HFF-Myc (cell line): ENCODE measurements at regions not wholly inside any gene's neighbourhood (a gene's known extent, or its start where the extent isn't known, plus 50 kb on each side); places are given as distances from the start of the nearest gene placed in this dataset.

Source experiments
- DNase-seq: peaks from one replicate; pipeline ENCODE4 v3.0.0-alpha.2; 2011; ENCODE audit warnings: low read depth; ENCODE audit errors: extremely low read depth
- H3K4me3 ChIP-seq: replicated peaks from 2 replicates; pipeline ENCODE4 v1.5.1; 2011; ENCODE audit warnings: low read depth, mild to moderate bottlenecking, control low read depth, low read length
- CTCF ChIP-seq: IDR thresholded peaks from 2 replicates; pipeline ENCODE4 v1.5.1; 2012; ENCODE audit warnings: mild to moderate bottlenecking, low read depth, low read length, control low read depth; ENCODE audit errors: missing control alignments

- TF ChIP-seq CTCF: no peak
- no peak for DNase-seq
- no peak overlapping the region for H3K4me3 ChIP-seq
Measured at GRCh38 chr4:176475067-176475466, 155.3 kb downstream of the SPCS3 start.

GRCh38 chr4:176478076-176478475 is 158.3 kb downstream of the SPCS3 start:
- no peak for DNase-seq
- no peak for TF ChIP-seq CTCF
- H3K4me3 ChIP-seq: no peak overlapping the region

GRCh38 chr4:176479767-176480166 is 160.0 kb downstream of the SPCS3 start:
- H3K4me3 ChIP-seq: no peak overlapping the region
- no peak for TF ChIP-seq CTCF
- no peak for DNase-seq

- no peak for DNase-seq
- no peak overlapping the region for H3K4me3 ChIP-seq
Measured at GRCh38 chr4:176482972-176483371, 163.2 kb downstream of the SPCS3 start.

GRCh38 chr4:176484301-176484984 is 164.7 kb downstream of the SPCS3 start:
- TF ChIP-seq CTCF: no peak
- H3K4me3 ChIP-seq: no peak overlapping the region

More at GRCh38 chr4:176482972-176483371, 163.2 kb downstream of the SPCS3 start:
- no peak for TF ChIP-seq CTCF

GRCh38 chr4:176489001-176489400 is 169.2 kb downstream of the SPCS3 start:
- no peak for TF ChIP-seq CTCF
- DNase-seq: no peak
- no peak overlapping the region for H3K4me3 ChIP-seq

More at GRCh38 chr4:176484301-176484984, 164.7 kb downstream of the SPCS3 start:
- no peak for DNase-seq
